22Rv1 (cell line): ENCODE measurements at regions not wholly inside any gene's neighbourhood (a gene's known extent, or its start where the extent isn't known, plus 50 kb on each side); places are given as distances from the start of the nearest gene placed in this dataset.

Experiments
- ZFX ChIP-seq: fragments of 450-650 bp; IDR thresholded peaks from 2 replicates; pipeline ENCODE4 v1.6.1; 2017; ENCODE audit warnings: antibody characterized with exemption, borderline replicate concordance
- TF ChIP-seq, protein P1 (sequence below): fragments of 450-650 bp; IDR thresholded peaks from 2 replicates; pipeline ENCODE4 v1.5.1; 2017; ENCODE audit warnings: mild to moderate bottlenecking

DNA sequence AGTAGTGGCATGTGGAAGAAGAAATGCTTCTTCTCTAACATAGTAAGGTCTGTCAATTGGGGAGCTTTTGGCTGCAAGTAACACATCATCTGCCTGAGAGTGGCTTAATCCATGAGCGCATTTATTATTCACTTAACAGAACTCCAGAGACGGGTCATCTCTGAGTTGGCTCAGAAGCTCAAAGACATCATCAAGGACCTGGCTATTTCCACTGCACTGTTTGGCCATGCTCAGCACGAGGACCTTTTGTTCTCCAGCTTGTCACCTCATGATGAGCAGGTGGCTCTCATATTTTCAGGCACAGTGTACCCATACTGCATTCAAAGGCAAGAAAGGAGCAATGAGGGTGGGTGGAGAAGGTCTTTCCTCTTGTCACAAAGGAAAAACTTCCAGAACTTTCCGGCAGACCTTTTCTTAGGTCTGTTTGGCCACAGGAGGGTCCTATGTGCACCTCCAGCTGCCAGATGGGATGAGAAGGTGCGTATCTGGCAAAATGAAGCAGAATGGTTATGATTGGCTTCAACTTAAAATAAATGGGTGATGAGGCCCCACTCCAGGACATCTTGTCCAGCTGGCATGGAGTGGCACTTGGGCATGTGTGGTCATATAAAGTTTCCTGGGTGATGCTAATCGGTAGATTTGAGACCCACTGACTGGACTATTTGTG is 55.6 kb upstream of the SHH start:
- TF ChIP-seq, protein P1, sequence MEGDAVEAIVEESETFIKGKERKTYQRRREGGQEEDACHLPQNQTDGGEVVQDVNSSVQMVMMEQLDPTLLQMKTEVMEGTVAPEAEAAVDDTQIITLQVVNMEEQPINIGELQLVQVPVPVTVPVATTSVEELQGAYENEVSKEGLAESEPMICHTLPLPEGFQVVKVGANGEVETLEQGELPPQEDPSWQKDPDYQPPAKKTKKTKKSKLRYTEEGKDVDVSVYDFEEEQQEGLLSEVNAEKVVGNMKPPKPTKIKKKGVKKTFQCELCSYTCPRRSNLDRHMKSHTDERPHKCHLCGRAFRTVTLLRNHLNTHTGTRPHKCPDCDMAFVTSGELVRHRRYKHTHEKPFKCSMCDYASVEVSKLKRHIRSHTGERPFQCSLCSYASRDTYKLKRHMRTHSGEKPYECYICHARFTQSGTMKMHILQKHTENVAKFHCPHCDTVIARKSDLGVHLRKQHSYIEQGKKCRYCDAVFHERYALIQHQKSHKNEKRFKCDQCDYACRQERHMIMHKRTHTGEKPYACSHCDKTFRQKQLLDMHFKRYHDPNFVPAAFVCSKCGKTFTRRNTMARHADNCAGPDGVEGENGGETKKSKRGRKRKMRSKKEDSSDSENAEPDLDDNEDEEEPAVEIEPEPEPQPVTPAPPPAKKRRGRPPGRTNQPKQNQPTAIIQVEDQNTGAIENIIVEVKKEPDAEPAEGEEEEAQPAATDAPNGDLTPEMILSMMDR: no peak
- TF ChIP-seq ZFX: no peak
